IMR-90 (cell line): ENCODE measurements at regions not wholly inside any gene's neighbourhood (a gene's known extent, or its start where the extent isn't known, plus 50 kb on each side); places are given as distances from the start of the nearest gene placed in this dataset.

Experiments used
- ELK1 ChIP-seq: fragments of 150-350 bp; IDR thresholded peaks from 2 replicates; pipeline ENCODE4 v1.6.1; 2016; ENCODE audit warnings: low read depth, mild to moderate bottlenecking, low read length, moderate library complexity, borderline replicate concordance
- TF ChIP-seq, protein P1 (sequence below): conservative IDR thresholded peaks from 2 replicates; pipeline ENCODE4 v1.5.1; 2012; ENCODE audit warnings: mild to moderate bottlenecking, low read depth, low read length, improper control_type of control experiment

- TF ChIP-seq, protein P1, sequence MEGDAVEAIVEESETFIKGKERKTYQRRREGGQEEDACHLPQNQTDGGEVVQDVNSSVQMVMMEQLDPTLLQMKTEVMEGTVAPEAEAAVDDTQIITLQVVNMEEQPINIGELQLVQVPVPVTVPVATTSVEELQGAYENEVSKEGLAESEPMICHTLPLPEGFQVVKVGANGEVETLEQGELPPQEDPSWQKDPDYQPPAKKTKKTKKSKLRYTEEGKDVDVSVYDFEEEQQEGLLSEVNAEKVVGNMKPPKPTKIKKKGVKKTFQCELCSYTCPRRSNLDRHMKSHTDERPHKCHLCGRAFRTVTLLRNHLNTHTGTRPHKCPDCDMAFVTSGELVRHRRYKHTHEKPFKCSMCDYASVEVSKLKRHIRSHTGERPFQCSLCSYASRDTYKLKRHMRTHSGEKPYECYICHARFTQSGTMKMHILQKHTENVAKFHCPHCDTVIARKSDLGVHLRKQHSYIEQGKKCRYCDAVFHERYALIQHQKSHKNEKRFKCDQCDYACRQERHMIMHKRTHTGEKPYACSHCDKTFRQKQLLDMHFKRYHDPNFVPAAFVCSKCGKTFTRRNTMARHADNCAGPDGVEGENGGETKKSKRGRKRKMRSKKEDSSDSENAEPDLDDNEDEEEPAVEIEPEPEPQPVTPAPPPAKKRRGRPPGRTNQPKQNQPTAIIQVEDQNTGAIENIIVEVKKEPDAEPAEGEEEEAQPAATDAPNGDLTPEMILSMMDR, result no peak
- TF ChIP-seq ELK1, result no peak
Measured at GRCh38 chr6:122009000-122009350, 390.5 kb upstream of the HSF2 start.
